Activated naive CD8-positive, alpha-beta T cell treated with anti-CD3 and anti-CD28 coated beads, Interleukin-2, amount 10 ng/mL, durations not matched to agents 7 days and 5 days (primary cell): ENCODE measurements at regions not wholly inside any gene's neighbourhood (a gene's known extent, or its start where the extent isn't known, plus 50 kb on each side); places are given as distances from the start of the nearest gene placed in this dataset.

Source experiments
- ATAC-seq: fragments of 150-1000 bp; cut with Tn5 transposase; one replicate; pipeline ENCODE4 v1.10.0; 2021; ENCODE audit warnings: low read depth, moderate library complexity
- POLR2A ChIA-PET: fragments of 350-600 bp; sonication (Branson Sonifier 250); formaldehyde crosslinking; loops from one replicate; lab custom pipeline; 2021; ENCODE audit warnings: antibody characterized with exemption; lab: Charles Lee
- DNase-seq: peaks from one replicate; pipeline ENCODE4 v3.0.0; 2021
- H3K27ac Mint-ChIP-seq: one replicate; pipeline ENCODE4 v1.8.0; 2022; ENCODE audit warnings: mild to moderate bottlenecking, mixed read lengths
- H3K27me3 Mint-ChIP-seq: one replicate; pipeline ENCODE4 v1.8.0; 2022; ENCODE audit warnings: mild to moderate bottlenecking, moderate library complexity, mixed read lengths
- H3K36me3 Mint-ChIP-seq: one replicate; pipeline ENCODE4 v1.8.0; 2021; ENCODE audit warnings: mild to moderate bottlenecking, mixed read lengths
- H3K4me1 Mint-ChIP-seq: one replicate; pipeline ENCODE4 v1.8.0; 2021; ENCODE audit warnings: mixed read lengths
- H3K4me3 Mint-ChIP-seq: one replicate; pipeline ENCODE4 v1.8.0; 2022; ENCODE audit warnings: mild to moderate bottlenecking, moderate library complexity, mixed read lengths
- H3K9me3 Mint-ChIP-seq: one replicate; pipeline ENCODE4 v1.8.0; 2021; ENCODE audit warnings: mixed read lengths

- Mint-ChIP-seq H3K36me3 (no peaks in the 10 kb centered on the region), H3K9me3 (no peaks in the 10 kb centered on the region), H3K4me1 (no peaks in the 10 kb centered on the region), H3K27ac (no peak overlapping the region), H3K4me3 (no peak overlapping the region), H3K27me3 (no peaks in the 10 kb centered on the region)
- DNase-seq (no peak), ATAC-seq (no peak)
- POLR2A ChIA-PET, result no interaction called here
Observed at GRCh38 chr18:38318416-38318815, 752.8 kb upstream of the CELF4 start.

GRCh38 chr18:38313831-38314230 is 748.2 kb upstream of the CELF4 start:
- POLR2A ChIA-PET, result no interaction called here
- Mint-ChIP-seq H3K36me3 (no peaks in the 10 kb centered on the region), H3K4me3 (no peak overlapping the region), H3K9me3 (no peaks in the 10 kb centered on the region), H3K27me3 (no peaks in the 10 kb centered on the region), H3K4me1 (no peaks in the 10 kb centered on the region), H3K27ac (no peak overlapping the region)
- DNase-seq (no peak), ATAC-seq (no peak)

- no peaks in the 10 kb centered on the region for H3K36me3 Mint-ChIP-seq
Observed at GRCh38 chr18:38312532-38312931, 746.9 kb upstream of the CELF4 start.

GRCh38 chr18:38310936-38311335 is 745.3 kb upstream of the CELF4 start:
- no peaks in the 10 kb centered on the region for H3K9me3 Mint-ChIP-seq
- ATAC-seq, result no peak
- H3K27me3 Mint-ChIP-seq, result no peaks in the 10 kb centered on the region
- no peak overlapping the region for H3K4me3 Mint-ChIP-seq
- POLR2A ChIA-PET, result no interaction called here
- no peak overlapping the region for H3K27ac Mint-ChIP-seq
- DNase-seq, result no peak
- no peaks in the 10 kb centered on the region for H3K36me3 Mint-ChIP-seq
- H3K4me1 Mint-ChIP-seq, result no peaks in the 10 kb centered on the region

More at GRCh38 chr18:38312532-38312931, 746.9 kb upstream of the CELF4 start:
- H3K4me1 Mint-ChIP-seq, result no peaks in the 10 kb centered on the region
- no peak overlapping the region for H3K4me3 Mint-ChIP-seq
- ATAC-seq, result no peak
- H3K27me3 Mint-ChIP-seq, result no peaks in the 10 kb centered on the region
- DNase-seq, result no peak
- POLR2A ChIA-PET, result no interaction called here
- H3K9me3 Mint-ChIP-seq, result no peaks in the 10 kb centered on the region
- no peak overlapping the region for H3K27ac Mint-ChIP-seq

GRCh38 chr18:38307914-38308313 is 742.3 kb upstream of the CELF4 start:
- POLR2A ChIA-PET, result no interaction called here
- DNase-seq, result no peak
- Mint-ChIP-seq H3K9me3 (no peaks in the 10 kb centered on the region), H3K4me1 (no peaks in the 10 kb centered on the region), H3K27me3 (no peaks in the 10 kb centered on the region), H3K27ac (no peak overlapping the region), H3K36me3 (no peaks in the 10 kb centered on the region), H3K4me3 (no peak overlapping the region)
- no peak for ATAC-seq

- no peak overlapping the region for H3K4me3 Mint-ChIP-seq
- H3K36me3 Mint-ChIP-seq, result no peaks in the 10 kb centered on the region
- POLR2A ChIA-PET, result no interaction called here
- no peak for ATAC-seq
- no peaks in the 10 kb centered on the region for H3K27me3 Mint-ChIP-seq
- no peak overlapping the region for H3K27ac Mint-ChIP-seq
- H3K4me1 Mint-ChIP-seq, result no peaks in the 10 kb centered on the region
- H3K9me3 Mint-ChIP-seq, result peaks cover 3% of the 10 kb centered on the region
- DNase-seq, result no peak
Observed at GRCh38 chr18:38305961-38306360, 740.4 kb upstream of the CELF4 start.

- Mint-ChIP-seq H3K27ac (no peak overlapping the region), H3K4me3 (no peak overlapping the region), H3K9me3 (peaks cover 3% of the 10 kb centered on the region), H3K4me1 (no peaks in the 10 kb centered on the region), H3K36me3 (no peaks in the 10 kb centered on the region), H3K27me3 (no peaks in the 10 kb centered on the region)
- ATAC-seq, result no peak
- no peak for DNase-seq
- POLR2A ChIA-PET, result no interaction called here
Observed at GRCh38 chr18:38301621-38302020, 736.0 kb upstream of the CELF4 start.

- ATAC-seq (no peak), DNase-seq (no peak)
- POLR2A ChIA-PET, result no interaction called here
- Mint-ChIP-seq H3K4me1 (no peaks in the 10 kb centered on the region), H3K27me3 (no peaks in the 10 kb centered on the region), H3K36me3 (no peaks in the 10 kb centered on the region), H3K9me3 (peaks cover 3% of the 10 kb centered on the region), H3K27ac (no peak overlapping the region), H3K4me3 (no peak overlapping the region)
Observed at GRCh38 chr18:38297910-38298309, 732.3 kb upstream of the CELF4 start.

- Mint-ChIP-seq H3K27me3 (no peaks in the 10 kb centered on the region), H3K27ac (no peak overlapping the region), H3K4me1 (no peaks in the 10 kb centered on the region), H3K36me3 (no peaks in the 10 kb centered on the region), H3K4me3 (no peak overlapping the region), H3K9me3 (peaks cover 1% of the 10 kb centered on the region)
- ATAC-seq, result no peak
- POLR2A ChIA-PET, result no interaction called here
- no peak for DNase-seq
Observed at GRCh38 chr18:38290229-38290628, 724.6 kb upstream of the CELF4 start.

- Mint-ChIP-seq H3K9me3 (no peaks in the 10 kb centered on the region), H3K27ac (no peak overlapping the region), H3K36me3 (no peaks in the 10 kb centered on the region), H3K27me3 (no peaks in the 10 kb centered on the region), H3K4me3 (no peak overlapping the region), H3K4me1 (no peaks in the 10 kb centered on the region)
- no peak for ATAC-seq
- POLR2A ChIA-PET, result no interaction called here
- no peak for DNase-seq
Observed at GRCh38 chr18:38284972-38285371, 719.4 kb upstream of the CELF4 start.

- no peaks in the 10 kb centered on the region for H3K27me3 Mint-ChIP-seq
- H3K4me1 Mint-ChIP-seq, result no peaks in the 10 kb centered on the region
- H3K27ac Mint-ChIP-seq, result no peak overlapping the region
- POLR2A ChIA-PET, result no interaction called here
- no peak overlapping the region for H3K4me3 Mint-ChIP-seq
- H3K9me3 Mint-ChIP-seq, result peaks cover 8% of the 10 kb centered on the region
- H3K36me3 Mint-ChIP-seq, result no peaks in the 10 kb centered on the region
- DNase-seq (no peak), ATAC-seq (no peak)
Observed at GRCh38 chr18:38263066-38263465, 697.5 kb upstream of the CELF4 start.

GRCh38 chr18:38262661-38263060 is 697.1 kb upstream of the CELF4 start:
- no peak for DNase-seq
- Mint-ChIP-seq H3K9me3 (peaks cover 7% of the 10 kb centered on the region), H3K4me1 (peaks cover 1% of the 10 kb centered on the region), H3K27me3 (no peaks in the 10 kb centered on the region), H3K4me3 (no peak overlapping the region), H3K27ac (no peak overlapping the region), H3K36me3 (no peaks in the 10 kb centered on the region)
- POLR2A ChIA-PET, result no interaction called here
- no peak for ATAC-seq

GRCh38 chr18:38257661-38258060 is 692.1 kb upstream of the CELF4 start:
- ATAC-seq (no peak), DNase-seq (no peak)
- H3K9me3 Mint-ChIP-seq, result peaks cover 3% of the 10 kb centered on the region
- POLR2A ChIA-PET, result no interaction called here
- H3K4me1 Mint-ChIP-seq, result peaks cover 2% of the 10 kb centered on the region
- H3K27me3 Mint-ChIP-seq, result no peaks in the 10 kb centered on the region
- no peak overlapping the region for H3K27ac Mint-ChIP-seq
- no peak overlapping the region for H3K4me3 Mint-ChIP-seq
- no peaks in the 10 kb centered on the region for H3K36me3 Mint-ChIP-seq

- H3K27ac Mint-ChIP-seq, result no peak overlapping the region
- POLR2A ChIA-PET, result no interaction called here
- no peak for DNase-seq
- H3K4me3 Mint-ChIP-seq, result no peak overlapping the region
- peaks cover 2% of the 10 kb centered on the region for H3K4me1 Mint-ChIP-seq
- H3K27me3 Mint-ChIP-seq, result no peaks in the 10 kb centered on the region
- no peaks in the 10 kb centered on the region for H3K36me3 Mint-ChIP-seq
- ATAC-seq, result no peak
- H3K9me3 Mint-ChIP-seq, result peaks cover 3% of the 10 kb centered on the region
Observed at GRCh38 chr18:38256366-38256765, 690.8 kb upstream of the CELF4 start.

- H3K4me3 Mint-ChIP-seq, result no peak overlapping the region
- ATAC-seq, result no peak
- no peak overlapping the region for H3K27ac Mint-ChIP-seq
Observed at GRCh38 chr18:38250971-38251370, 685.4 kb upstream of the CELF4 start.

More at GRCh38 chr18:38250971-38251370, 685.4 kb upstream of the CELF4 start:
- POLR2A ChIA-PET, result no interaction called here
- no peaks in the 10 kb centered on the region for H3K36me3 Mint-ChIP-seq
- no peaks in the 10 kb centered on the region for H3K4me1 Mint-ChIP-seq
- DNase-seq, result no peak
- no peaks in the 10 kb centered on the region for H3K27me3 Mint-ChIP-seq
- peaks cover 2% of the 10 kb centered on the region for H3K9me3 Mint-ChIP-seq
